HG03571 (cell line): ENCODE measurements at regions not wholly inside any gene's neighbourhood (a gene's known extent, or its start where the extent isn't known, plus 50 kb on each side); places are given as distances from the start of the nearest gene placed in this dataset.

Experiments
- ATAC-seq: cut with Tn5 transposase; IDR thresholded peaks from one replicate; pipeline ENCODE4 v1.9.1; 2021; ENCODE audit not compliant: unreplicated experiment

DNA sequence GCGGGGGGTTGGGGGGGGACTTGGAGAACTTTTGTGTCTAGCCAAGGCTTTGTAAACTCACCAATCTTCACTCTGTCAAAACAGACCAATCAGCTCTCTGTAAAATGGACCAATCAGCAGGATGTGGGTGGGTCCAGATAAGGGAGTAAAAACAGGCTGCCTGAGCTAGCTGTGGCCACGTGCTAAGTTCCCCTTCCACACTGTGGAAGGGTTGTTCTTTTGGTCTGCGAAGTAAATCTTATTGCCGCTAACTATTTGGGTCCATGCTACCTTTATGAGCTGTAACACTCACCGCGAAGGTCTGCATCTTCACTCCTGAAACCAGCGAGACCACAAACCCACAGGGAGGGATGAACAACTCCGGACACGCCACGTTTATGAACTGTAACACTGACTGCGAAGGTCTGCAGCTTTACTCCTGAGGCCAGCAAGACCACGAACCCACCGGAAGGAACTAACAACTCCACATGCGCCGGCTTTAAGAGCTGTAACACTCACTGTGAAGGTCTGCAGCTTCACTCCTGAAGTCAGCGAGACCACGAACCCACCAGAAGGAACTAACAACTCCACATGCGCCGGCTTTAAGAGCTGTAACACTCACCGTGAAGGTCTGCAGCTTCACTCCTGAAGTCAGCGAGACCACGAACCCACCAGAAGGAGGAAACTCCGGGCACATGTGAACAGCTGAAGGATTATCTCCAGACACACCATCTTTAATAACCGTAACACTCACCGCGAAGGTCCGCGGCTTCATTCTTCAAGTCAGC lies 186.6 kb downstream of the ID4 start:
- ATAC-seq: peak; percentile 85

DNA sequence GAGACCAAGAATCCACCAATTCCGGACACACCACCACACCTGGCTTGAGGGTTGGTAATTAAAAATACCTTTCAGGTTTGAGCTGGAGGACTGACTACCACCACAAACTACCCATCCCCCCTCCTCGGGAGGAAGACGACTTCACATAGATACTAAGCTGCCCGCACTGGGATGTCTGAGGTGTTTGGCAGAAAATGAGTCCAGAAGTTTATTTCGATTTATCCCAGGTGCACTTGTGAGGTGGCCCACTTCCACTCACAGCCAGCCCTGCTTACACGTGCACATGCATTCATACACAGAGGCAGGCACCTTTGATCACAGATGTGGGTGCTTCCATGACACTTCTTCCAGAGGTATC lies 187.1 kb downstream of the ID4 start:
- ATAC-seq: peak; percentile 6

DNA sequence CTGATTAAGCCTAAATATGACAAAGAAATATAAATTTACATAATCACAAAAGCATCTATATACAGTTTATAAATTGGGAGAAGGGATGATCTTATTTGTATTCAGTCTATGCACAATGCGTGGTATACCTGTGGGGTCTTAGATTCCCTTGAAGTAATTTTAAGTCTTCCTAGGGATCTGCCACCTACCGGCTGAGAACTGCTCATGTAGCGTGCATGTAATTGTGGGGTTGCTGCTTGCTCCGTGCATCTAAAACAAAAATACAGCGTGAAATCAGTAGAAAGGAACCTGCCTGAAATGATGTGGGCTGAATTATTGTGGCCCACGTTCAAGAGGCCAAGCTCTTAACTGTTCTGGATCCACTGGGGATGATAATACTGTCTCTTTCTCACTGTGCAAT lies 187.3 kb downstream of the MBOAT1 start:
- ATAC-seq: no peak

DNA sequence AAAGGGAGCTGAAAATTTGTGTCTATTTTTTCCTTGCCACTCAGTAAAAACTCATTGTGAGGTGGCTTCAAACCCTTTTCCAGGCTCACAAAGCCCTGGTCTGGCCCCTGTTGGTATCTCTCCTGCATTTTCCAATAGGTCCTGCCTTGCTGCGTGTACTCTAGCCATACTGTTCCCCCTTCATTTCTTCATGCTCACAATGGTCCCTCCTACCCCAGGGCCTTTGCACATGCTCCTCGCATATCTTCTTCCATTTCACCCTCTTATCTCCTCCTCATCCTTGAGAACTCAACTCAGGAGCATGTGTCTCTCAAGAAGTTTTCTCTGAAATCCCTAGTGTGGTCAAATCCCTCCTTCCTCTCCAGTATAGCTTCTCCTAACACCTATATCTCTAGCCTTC lies 186.6 kb downstream of the MBOAT1 start:
- ATAC-seq: no peak

DNA sequence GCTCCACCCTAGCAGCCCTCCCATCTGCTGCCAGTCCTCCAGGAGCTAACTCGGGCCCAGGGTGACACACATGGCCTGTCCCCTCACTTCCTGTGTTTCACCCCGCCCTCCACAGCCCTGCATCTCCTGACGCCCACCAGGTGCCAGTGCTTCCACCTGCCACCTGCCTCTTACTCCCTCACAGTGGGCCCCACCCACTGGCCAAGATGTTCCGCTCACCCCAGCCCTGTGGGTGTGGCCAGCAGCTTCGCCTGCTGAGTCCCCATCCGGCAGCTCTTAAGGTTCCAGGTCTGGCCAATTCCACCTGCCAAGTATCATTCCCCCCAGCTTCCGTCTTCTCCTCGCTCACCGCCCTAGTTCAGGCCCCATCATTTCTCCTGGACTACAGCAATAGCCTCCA lies 184.1 kb downstream of the MBOAT1 start:
- no peak for ATAC-seq

DNA sequence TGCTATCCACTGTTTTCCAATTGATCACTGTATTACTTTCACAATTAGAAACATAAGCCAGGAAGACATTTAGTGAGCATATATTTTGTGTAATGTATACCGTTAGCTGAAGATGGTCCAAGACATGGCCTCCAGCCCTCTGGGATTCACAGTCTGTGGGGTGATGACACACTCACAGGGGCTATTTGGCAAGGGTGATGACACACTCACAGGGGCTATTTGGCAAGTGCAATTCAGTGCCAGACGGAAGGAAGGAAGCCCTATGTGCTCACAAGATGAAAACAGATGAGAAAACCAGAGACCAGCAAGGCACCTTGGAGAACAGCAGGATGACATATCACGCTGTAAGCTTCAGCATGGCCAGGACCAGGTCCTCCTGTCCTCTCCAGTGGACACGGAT lies 183.7 kb downstream of the MBOAT1 start:
- ATAC-seq: no peak

DNA sequence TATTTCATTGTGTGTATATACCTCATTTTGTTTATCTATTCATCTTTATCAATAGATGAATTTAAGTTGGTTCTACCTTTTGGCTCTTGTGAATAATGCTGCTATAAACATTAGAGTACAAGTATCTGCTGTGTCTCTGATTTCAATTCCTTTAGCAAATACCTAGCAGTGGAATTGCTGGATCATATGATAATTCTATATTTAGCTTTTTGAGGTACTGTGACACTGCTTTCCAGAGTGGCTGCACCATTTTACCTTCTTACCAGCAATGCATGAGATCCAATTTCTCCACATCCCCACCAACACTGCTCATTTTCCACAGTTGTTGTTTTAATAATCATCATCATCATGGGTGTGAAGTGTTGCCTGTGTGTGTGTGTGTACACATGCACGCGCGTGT lies 182.3 kb downstream of the MBOAT1 start:
- ATAC-seq: no peak

DNA sequence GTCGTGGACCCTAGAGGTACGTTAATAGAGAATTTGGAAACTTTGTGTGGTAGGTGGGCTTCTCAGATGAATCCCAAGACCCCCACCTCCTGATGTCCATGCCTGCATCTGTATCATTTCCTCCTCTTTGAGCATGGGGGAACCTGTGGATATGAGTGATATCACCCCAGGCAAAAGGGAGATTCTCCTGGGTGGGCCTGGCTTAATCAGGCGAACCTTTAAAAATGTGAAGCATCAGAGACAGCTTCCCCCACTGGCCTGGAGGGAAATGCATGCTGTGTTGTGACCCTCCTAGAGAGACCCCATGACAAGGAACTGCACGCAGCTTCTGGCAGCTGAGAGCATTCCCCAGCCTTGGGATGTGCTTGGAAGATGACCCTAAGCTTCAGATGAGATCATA lies 180.9 kb downstream of the MBOAT1 start:
- ATAC-seq: no peak

DNA sequence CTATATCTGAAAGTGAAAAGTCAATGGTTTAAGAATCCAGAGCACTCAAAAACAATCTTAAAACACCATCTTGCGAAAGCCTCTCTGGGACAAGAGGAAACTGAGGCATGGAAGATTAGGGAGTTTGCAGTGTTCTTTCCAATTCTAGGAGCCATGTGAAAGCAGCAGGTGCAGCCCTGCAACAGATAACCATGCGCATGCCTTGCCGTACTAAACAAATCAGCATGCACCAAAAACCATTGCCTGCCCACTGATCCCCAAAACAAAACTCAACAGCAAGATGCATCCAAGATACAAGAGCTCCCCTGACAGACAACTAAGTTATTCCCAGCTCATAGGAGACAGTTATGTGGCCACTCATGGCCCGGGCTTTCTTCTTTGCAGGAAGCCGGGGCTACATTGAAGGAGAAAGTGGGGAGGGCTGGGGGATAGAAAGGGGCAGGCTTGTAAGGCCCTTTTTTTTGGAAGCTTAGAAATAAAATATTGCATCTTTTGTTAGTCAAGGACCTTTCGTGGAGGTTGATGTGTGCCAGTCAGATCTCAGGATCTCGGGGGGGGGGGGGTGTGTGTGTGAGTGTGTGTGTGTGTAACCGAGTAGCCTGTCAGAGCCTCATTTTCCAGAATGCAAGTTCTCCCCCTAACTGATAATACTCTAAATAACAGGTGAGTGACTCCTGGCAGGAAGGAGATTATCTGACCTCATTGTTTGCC lies 178.4 kb downstream of the MBOAT1 start:
- ATAC-seq: no peak

DNA sequence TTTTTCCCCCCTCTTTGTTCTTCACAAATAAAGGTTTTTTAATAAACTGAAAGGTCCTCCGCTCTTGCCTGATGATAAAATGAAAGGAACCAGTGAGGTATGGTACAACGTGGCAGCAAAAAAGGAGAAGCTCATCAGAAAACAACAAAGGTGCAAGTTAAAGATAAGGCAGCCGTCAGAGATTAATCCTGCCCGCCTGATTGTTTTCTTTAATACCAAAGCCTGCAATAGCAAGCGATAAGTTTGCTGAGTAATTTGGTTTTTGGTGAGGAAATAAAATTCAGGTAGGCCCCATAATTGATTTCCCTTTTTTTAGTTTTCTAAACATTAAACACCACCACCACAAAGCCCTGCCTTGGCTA lies 177.9 kb downstream of the MBOAT1 start:
- no peak for ATAC-seq

DNA sequence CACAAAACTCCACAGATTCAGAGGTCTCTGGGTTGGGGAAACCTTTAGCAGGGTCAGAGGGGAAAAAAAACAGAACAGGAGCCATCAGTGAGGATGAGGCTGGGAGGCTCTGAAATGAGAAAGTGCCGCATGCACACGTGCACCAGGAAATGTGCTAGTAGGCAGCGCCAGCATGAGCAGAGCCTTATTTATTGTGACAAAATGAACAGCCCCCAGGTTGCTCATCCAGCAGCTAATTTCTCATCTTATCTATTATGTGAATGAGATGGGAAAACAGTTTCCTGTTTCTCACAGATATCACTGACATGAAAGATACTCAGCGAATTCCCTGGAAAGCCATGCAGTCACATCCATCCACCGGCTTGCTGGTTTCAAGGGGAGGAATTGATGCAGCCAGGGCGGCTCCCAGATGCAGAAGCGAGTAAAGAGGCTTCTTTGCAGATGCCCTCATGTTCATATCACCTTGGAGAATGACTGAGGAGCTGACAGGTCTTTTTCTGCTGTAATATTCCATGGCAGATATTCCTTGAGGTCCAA lies 176.1 kb downstream of the MBOAT1 start:
- ATAC-seq: no peak

DNA sequence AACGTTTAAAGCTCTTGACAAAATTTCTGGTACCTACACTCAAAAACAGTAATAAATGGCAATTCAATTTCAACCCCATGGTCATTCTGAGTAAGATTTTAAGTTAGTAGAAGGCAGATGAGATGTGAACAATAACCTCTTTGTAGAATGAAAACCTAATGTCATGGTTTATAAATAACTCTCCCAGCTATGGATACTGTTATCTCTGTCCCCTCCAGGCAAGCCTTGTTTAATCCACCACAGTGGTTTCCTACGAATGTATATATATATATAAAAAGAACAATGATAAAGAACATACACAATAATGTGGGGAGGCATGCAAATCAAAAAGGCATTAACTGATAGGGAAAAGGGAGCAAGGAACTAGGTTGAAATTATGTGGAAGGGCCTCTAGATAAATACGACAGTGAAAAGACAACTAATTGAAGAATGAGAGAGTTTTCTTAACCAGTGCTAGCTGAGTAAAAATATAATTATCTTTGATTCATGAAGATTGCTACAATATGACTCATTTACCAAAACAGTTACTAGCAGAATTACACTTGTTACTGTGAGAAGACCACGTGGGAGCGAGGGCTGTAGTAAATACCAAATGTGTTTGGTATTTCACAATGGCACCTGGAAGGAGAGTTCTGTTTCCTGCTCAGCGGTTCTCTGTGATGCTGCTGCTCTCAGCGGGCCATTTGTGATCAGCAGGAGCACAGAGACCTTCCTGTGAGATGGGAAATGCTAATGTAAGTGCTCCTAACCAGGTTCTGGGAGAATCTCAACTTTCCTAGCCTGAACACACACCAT lies 173.7 kb downstream of the MBOAT1 start:
- ATAC-seq: no peak

DNA sequence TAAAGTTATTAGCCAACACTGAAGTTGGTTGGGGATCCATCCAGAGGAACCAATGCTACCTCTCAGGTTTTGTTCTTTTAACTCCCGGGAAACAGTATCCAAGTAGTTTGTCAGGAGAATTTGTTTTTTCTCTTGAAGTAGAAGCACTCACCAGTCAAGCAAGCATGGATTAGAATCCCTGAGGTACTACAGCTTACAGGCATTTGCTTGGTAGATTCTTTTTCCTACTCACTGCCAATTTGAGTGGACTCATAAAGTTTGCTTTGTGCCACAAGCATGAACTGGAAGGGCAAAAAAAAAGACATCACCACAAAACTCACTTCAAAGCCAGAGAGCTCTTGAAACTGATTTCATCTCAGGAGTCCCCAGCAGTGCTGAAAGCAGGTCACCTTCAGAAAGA lies 167.4 kb downstream of the MBOAT1 start:
- ATAC-seq: no peak
